IMR-90 (cell line): ENCODE measurements at regions not wholly inside any gene's neighbourhood (a gene's known extent, or its start where the extent isn't known, plus 50 kb on each side); places are given as distances from the start of the nearest gene placed in this dataset.

Experiments
- ATAC-seq: fragments of 200-7000 bp; cut with Tn5 transposase; 2 replicates; pipeline ENCODE4 v1.9.1; 2020; ENCODE audit warnings: low read depth, mild to moderate bottlenecking, moderate library complexity
- BruUV-seq: library from RNA; stranded (reverse); fragments of 400-500 nt; replicated peaks from 2 replicates; lab custom pipeline; 2021; lab: Mats Ljungman, UMichigan
- CTCF ChIA-PET: fragments of 300-600 bp; formaldehyde crosslinking; extraction: SDS; loops from one replicate; lab custom pipeline; 2021; ENCODE audit warnings: antibody characterized with exemption; lab: Yijun Ruan, JAX
- POLR2A ChIA-PET: fragments of 300-600 bp; sonication (Branson Sonifier 250); formaldehyde crosslinking; loops from one replicate; lab custom pipeline; 2022; ENCODE audit warnings: antibody characterized with exemption; ENCODE audit not compliant: unreplicated experiment; lab: Charles Lee
- DNase-seq: peaks from one replicate; pipeline ENCODE4 v3.0.0; 2013
- H2AFZ ChIP-seq: replicated peaks from 2 replicates; pipeline ENCODE3; 2013; ENCODE audit warnings: low read length, mild to moderate bottlenecking; ENCODE audit not compliant: poor library complexity
- H2AK5ac ChIP-seq: 2 replicates; pipeline ENCODE4 v1.6.1; 2013; ENCODE audit warnings: low read depth, low read length, inconsistent platforms
- H2AK9ac ChIP-seq: replicated peaks from 2 replicates; pipeline ENCODE3; 2013; ENCODE audit warnings: mild to moderate bottlenecking, low read depth, low read length, moderate library complexity; ENCODE audit not compliant: poor library complexity
- H2BK120ac ChIP-seq: 2 replicates; pipeline ENCODE4 v1.6.1; 2013; ENCODE audit warnings: low read depth, low read length, inconsistent platforms
- H2BK15ac ChIP-seq: 3 replicates; pipeline ENCODE4 v1.6.1; 2013; ENCODE audit warnings: low read depth, low read length, inconsistent platforms
- H2BK20ac ChIP-seq: 2 replicates; pipeline ENCODE4 v1.6.1; 2013; ENCODE audit warnings: low read depth, mild to moderate bottlenecking, inconsistent platforms, low read length, moderate library complexity
- H2BK5ac ChIP-seq: 2 replicates; pipeline ENCODE4 v1.6.1; 2013; ENCODE audit warnings: mild to moderate bottlenecking, low read depth, low read length, inconsistent platforms; ENCODE audit not compliant: poor library complexity, severe bottlenecking
- H3K14ac ChIP-seq: replicated peaks from 2 replicates; pipeline ENCODE4 v1.6.1; 2013; ENCODE audit warnings: low read depth, low read length, inconsistent platforms
- H3K18ac ChIP-seq: 2 replicates; pipeline ENCODE4 v1.6.1; 2013; ENCODE audit warnings: low read depth, low read length, control low read depth
- H3K23ac ChIP-seq: 2 replicates; pipeline ENCODE4 v1.6.1; 2013; ENCODE audit warnings: low read depth, low read length, inconsistent platforms
- H3K27ac ChIP-seq: 2 replicates; pipeline ENCODE4 v1.5.1; 2013; ENCODE audit warnings: mild to moderate bottlenecking, control low read depth, low read length; ENCODE audit not compliant: insufficient read depth
- H3K27me3 ChIP-seq: 2 replicates; pipeline ENCODE4 v1.6.1; 2013; ENCODE audit warnings: low read length; ENCODE audit not compliant: control insufficient read depth, insufficient read depth
- H3K36me3 ChIP-seq: 2 replicates; pipeline ENCODE4 v1.6.1; 2013; ENCODE audit warnings: low read length, mixed read lengths; ENCODE audit not compliant: control insufficient read depth, insufficient read depth
- H3K4ac ChIP-seq: 2 replicates; pipeline ENCODE4 v1.6.1; 2013; ENCODE audit warnings: low read depth, low read length, inconsistent platforms
- H3K4me1 ChIP-seq: 2 replicates; pipeline ENCODE4 v1.6.1; 2013; ENCODE audit warnings: low read length, mixed read lengths; ENCODE audit not compliant: control insufficient read depth, insufficient read depth
- H3K4me2 ChIP-seq: 2 replicates; pipeline ENCODE4 v1.6.1; 2013; ENCODE audit warnings: low read depth, mild to moderate bottlenecking, control low read depth, low read length, moderate library complexity
- H3K4me3 ChIP-seq: 2 replicates; pipeline ENCODE4 v1.5.1; 2013; ENCODE audit warnings: low read depth, mild to moderate bottlenecking, control low read depth, low read length, moderate library complexity; ENCODE audit not compliant: insufficient read depth
- H3K56ac ChIP-seq: 2 replicates; pipeline ENCODE4 v1.6.1; 2013; ENCODE audit warnings: low read length, inconsistent platforms; ENCODE audit not compliant: insufficient read depth; ENCODE audit errors: extremely low read depth
- H3K79me1 ChIP-seq, 2 experiments: 2 replicates each; pipeline ENCODE4 v1.6.1; 2013; ENCODE audit warnings: low read length in 2 of 2, inconsistent platforms in 1 of 2, low read depth in 1 of 2
- H3K9ac ChIP-seq: 2 replicates; pipeline ENCODE4 v1.6.1; 2013; ENCODE audit warnings: low read depth, low read length, control low read depth
- H3K9me1 ChIP-seq: 2 replicates; pipeline ENCODE4 v1.6.1; 2013; ENCODE audit warnings: low read length, inconsistent platforms; ENCODE audit not compliant: insufficient read depth
- H3K9me3 ChIP-seq: 2 replicates; pipeline ENCODE4 v1.6.1; 2013; ENCODE audit warnings: low read length; ENCODE audit not compliant: control insufficient read depth, insufficient read depth
- H4K20me1 ChIP-seq: 2 replicates; pipeline ENCODE4 v1.6.1; 2013; ENCODE audit warnings: low read length, inconsistent platforms; ENCODE audit not compliant: insufficient read depth
- H4K5ac ChIP-seq: 2 replicates; pipeline ENCODE4 v1.6.1; 2013; ENCODE audit warnings: mild to moderate bottlenecking, low read depth, low read length, control low read depth
- H4K8ac ChIP-seq, 2 experiments: 2 replicates each; pipeline ENCODE4 v1.6.1; 2013; ENCODE audit warnings: low read depth in 2 of 2, low read length in 2 of 2, control low read depth in 1 of 2, inconsistent platforms in 1 of 2
- H4K91ac ChIP-seq: 2 replicates; pipeline ENCODE4 v1.6.1; 2013; ENCODE audit warnings: low read depth, low read length, inconsistent platforms; ENCODE audit not compliant: insufficient read depth
- BHLHE40 ChIP-seq: fragments of 150-350 bp; IDR thresholded peaks from 2 replicates; pipeline ENCODE4 v1.6.1; 2016; ENCODE audit warnings: mild to moderate bottlenecking, low read depth, low read length
- CEBPB ChIP-seq: IDR thresholded peaks from 2 replicates; pipeline ENCODE4 v1.6.1; 2012; ENCODE audit warnings: low read depth, low read length, improper control_type of control experiment
- CHD1 ChIP-seq: IDR thresholded peaks from 2 replicates; pipeline ENCODE4 v1.6.1; 2012; ENCODE audit warnings: low read depth, low read length, improper control_type of control experiment
- ELK1 ChIP-seq: fragments of 150-350 bp; IDR thresholded peaks from 2 replicates; pipeline ENCODE4 v1.6.1; 2016; ENCODE audit warnings: low read depth, mild to moderate bottlenecking, low read length, moderate library complexity, borderline replicate concordance
- FOS ChIP-seq: fragments of 150-350 bp; IDR thresholded peaks from 2 replicates; pipeline ENCODE4 v1.6.1; 2016; ENCODE audit warnings: low read depth, low read length
- MAFK ChIP-seq: IDR thresholded peaks from 2 replicates; pipeline ENCODE4 v1.6.1; 2012; ENCODE audit warnings: low read depth, low read length, improper control_type of control experiment
- MXI1 ChIP-seq: IDR thresholded peaks from 2 replicates; pipeline ENCODE4 v1.6.1; 2012; ENCODE audit warnings: low read depth, mild to moderate bottlenecking, low read length, moderate library complexity, borderline replicate concordance
- NFE2L2 ChIP-seq: fragments of 150-350 bp; IDR thresholded peaks from 2 replicates; pipeline ENCODE4 v1.6.1; 2016; ENCODE audit warnings: low read depth, mild to moderate bottlenecking, low read length
- RAD21 ChIP-seq: IDR thresholded peaks from 2 replicates; pipeline ENCODE4 v1.6.1; 2012; ENCODE audit warnings: low read length, improper control_type of control experiment
- RCOR1 ChIP-seq: IDR thresholded peaks from 2 replicates; pipeline ENCODE4 v1.6.1; 2012; ENCODE audit warnings: mild to moderate bottlenecking, low read length, improper control_type of control experiment; ENCODE audit not compliant: insufficient replicate concordance
- RFX5 ChIP-seq: IDR thresholded peaks from 2 replicates; pipeline ENCODE4 v1.8.0; 2012; ENCODE audit warnings: low read depth, mild to moderate bottlenecking, low read length, moderate library complexity
- USF2 ChIP-seq: fragments of 150-350 bp; IDR thresholded peaks from 2 replicates; pipeline ENCODE4 v1.6.1; 2017; ENCODE audit warnings: mild to moderate bottlenecking, antibody characterized with exemption, low read length, low read depth
- WGBS, 2 experiments: methylation state at CpG; one replicate each; pipeline versions ENCODE4 v1.1.5 to v1.1.7; 2013; ENCODE audit warnings: missing lambda C conversion rate in 2 of 2; ENCODE audit not compliant: insufficient read length in 1 of 2; ENCODE audit errors: extremely low coverage in 2 of 2; 5-methylcytosine and 5-hydroxymethylcytosine counted together
- dilution Hi-C: fragments of 300-500 bp; cut with HindIII; formaldehyde crosslinking; loops from one replicate; pipeline ENCODE4 v1.14.3; 2018; ENCODE audit warnings: low sequenced_read_pairs; ENCODE audit not compliant: unreplicated experiment
- in situ Hi-C: fragments of 300-500 bp; cut with MboI; formaldehyde crosslinking; loops from 3 replicates; pipeline ENCODE4 v1.14.3; 2019; ENCODE audit warnings: low sequenced_read_pairs, inconsistent platforms, mixed read lengths
- intact Hi-C: fragments of 100-400 bp; cut with micrococcal nuclease; formaldehyde crosslinking; loops from 2 replicates; pipeline ENCODE4 v1.10.0; 2022

- H3K4ac ChIP-seq = no peak overlapping the region
- H3K56ac ChIP-seq = no peak overlapping the region
- no peaks in the 10 kb centered on the region for H4K20me1 ChIP-seq
- no peak overlapping the region for H3K4me3 ChIP-seq
- H3K9ac ChIP-seq = no peak overlapping the region
- no peak overlapping the region for H3K18ac ChIP-seq
- no TSS peak for BruUV-seq
- H3K14ac ChIP-seq = no peak overlapping the region
- no peak for TF ChIP-seq RFX5
- TF ChIP-seq CHD1 = no peak
- no peak for TF ChIP-seq MXI1
- TF ChIP-seq CEBPB = no peak
- TF ChIP-seq FOS = no peak
- no peak for TF ChIP-seq BHLHE40
- TF ChIP-seq MAFK = no peak
- no peak for TF ChIP-seq RCOR1
- no peak for TF ChIP-seq NFE2L2
- TF ChIP-seq USF2 = no peak
- no peak for TF ChIP-seq RAD21
- no peak for TF ChIP-seq ELK1
- no peak overlapping the region for H4K8ac ChIP-seq
- H2AK5ac ChIP-seq = no peak overlapping the region
- no peak overlapping the region for H2AK9ac ChIP-seq
- no peaks in the 10 kb centered on the region for H3K9me3 ChIP-seq
- intact Hi-C loops (no loop called here), in situ Hi-C loops (no loop called here), dilution Hi-C loops (no loop called here)
- H3K9me1 ChIP-seq = no peaks in the 10 kb centered on the region
- no peaks in the 10 kb centered on the region for H3K36me3 ChIP-seq
- CTCF ChIA-PET = no interaction called here
- peaks cover 11% of the 10 kb centered on the region for H3K4me1 ChIP-seq
- no peak overlapping the region for H2AFZ ChIP-seq
- H2BK120ac ChIP-seq = no peak overlapping the region
- no peak overlapping the region for H3K27ac ChIP-seq
- no peak overlapping the region for H4K91ac ChIP-seq
- no peak overlapping the region for H2BK20ac ChIP-seq
- H2BK5ac ChIP-seq = no peak overlapping the region
- H4K5ac ChIP-seq = 0 out of 2 replicates have a peak overlapping the region, but pooled peaks have one; percentile 29
- H3K4me2 ChIP-seq = no peak overlapping the region
- WGBS, 2 experiments = 100% methylated on average over 1 of the region's 3 CpGs; no CpG with 5 or more reads in 1 of the 2 experiments
- ATAC-seq (no peak), DNase-seq (no peak)
- no peaks in the 10 kb centered on the region for H3K79me1 ChIP-seq
- H3K27me3 ChIP-seq = no peaks in the 10 kb centered on the region
- POLR2A ChIA-PET = no interaction called here
- no peak overlapping the region for H3K23ac ChIP-seq
- H2BK15ac ChIP-seq = no peak overlapping the region
These were observed 164.7 kb downstream of the LTN1 start for GRCh38 chr21:28828021-28828420.
